K562 (cell line): ENCODE measurements at regions not wholly inside any gene's neighbourhood (a gene's known extent, or its start where the extent isn't known, plus 50 kb on each side); places are given as distances from the start of the nearest gene placed in this dataset.

ENCODE experiments used
- ATAC-seq: fragments of 200-7000 bp; cut with Tn5 transposase; 3 replicates; pipeline ENCODE4 v1.9.1; 2020; ENCODE audit warnings: moderate library complexity
- BruUV-seq: library from RNA; stranded (reverse); fragments of 400-500 nt; replicated peaks from 2 replicates; lab custom pipeline; 2021; lab: Mats Ljungman, UMichigan
- CTCF ChIA-PET: fragments of 300-600 bp; formaldehyde crosslinking; extraction: SDS; loops from one replicate; lab custom pipeline; 2021; ENCODE audit warnings: low intra/inter-chr PET ratio; lab: Yijun Ruan, JAX
- POLR2A ChIA-PET: fragments of 300-600, 350-650 bp; sonication (Branson Sonifier 250); formaldehyde crosslinking; extraction: SDS; loops from one replicate; lab custom pipeline; 2021; ENCODE audit warnings: antibody characterized with exemption, inconsistent platforms; lab: Yijun Ruan, JAX
- DNase-seq, 4 experiments: peaks; one replicate each; pipeline versions ENCODE4 v3.0.0 to v3.0.0-alpha.2; 2011 to 2018; ENCODE audit warnings: low spot score in 3 of 4, mixed read lengths in 3 of 4; ENCODE audit errors: extremely low read depth in 1 of 4
- FAIRE-seq: peaks from 2 replicates; lab custom pipeline; 2011; peaks lifted over from hg19 to GRCh38; lab: Jason Lieb, UNC
- H2AFZ ChIP-seq: 2 replicates; pipeline ENCODE4 v1.6.0; 2011; ENCODE audit warnings: low read depth, low read length, control low read depth, inconsistent platforms
- H3K27ac ChIP-seq: fragments of 200-600 bp; 3 replicates; pipeline ENCODE4 v1.8.0; 2011; ENCODE audit warnings: low read depth, mild to moderate bottlenecking, control low read depth, inconsistent platforms, low read length, moderate library complexity, mixed read lengths; ENCODE audit errors: extremely low read depth
- H3K27me3 ChIP-seq, 2 experiments: fragments of 300-600 bp in 1 of 2; 2 replicates in 1 of 2; 3 replicates in 1 of 2; pipeline versions ENCODE4 v1.6.0 to v1.8.0; 2011; ENCODE audit warnings: inconsistent platforms in 2 of 2, low read length in 2 of 2, mild to moderate bottlenecking in 1 of 2, mixed read lengths in 1 of 2, moderate library complexity in 1 of 2; ENCODE audit not compliant: control insufficient read depth in 2 of 2, insufficient read depth in 2 of 2
- H3K36me3 ChIP-seq: fragments of 300-600 bp; 3 replicates; pipeline ENCODE4 v1.8.0; 2011; ENCODE audit warnings: mild to moderate bottlenecking, low read length, inconsistent platforms; ENCODE audit not compliant: control insufficient read depth, insufficient read depth
- H3K4me1 ChIP-seq, 2 experiments: fragments of 200-600 bp in 1 of 2; replicated peaks in 1 of 2; 2 replicates in 1 of 2; 3 replicates in 1 of 2; pipeline versions ENCODE4 v1.5.1 to v1.8.0; 2011; ENCODE audit warnings: inconsistent platforms in 2 of 2, low read length in 2 of 2, mild to moderate bottlenecking in 1 of 2, mixed read lengths in 1 of 2, moderate library complexity in 1 of 2; ENCODE audit not compliant: control insufficient read depth in 2 of 2, insufficient read depth in 2 of 2
- H3K4me2 ChIP-seq: 2 replicates; pipeline ENCODE4 v1.6.1; 2011; ENCODE audit warnings: low read length, control low read depth, inconsistent platforms, mixed read lengths; ENCODE audit not compliant: insufficient read depth
- H3K4me3 ChIP-seq: fragments of 200-600 bp; sonication (generic), shearing (Covaris generic); 2 replicates; pipeline ENCODE4 v1.5.1; 2016; ENCODE audit warnings: control low read depth, inconsistent platforms
- H3K79me2 ChIP-seq: fragments of 200-600 bp; 3 replicates; pipeline ENCODE4 v1.8.0; 2011; ENCODE audit warnings: low read length, inconsistent platforms; ENCODE audit not compliant: control insufficient read depth, insufficient read depth
- H3K9ac ChIP-seq, 2 experiments: 2 replicates each; pipeline versions ENCODE4 v1.6.0 to v1.6.1; 2011; ENCODE audit warnings: low read depth in 2 of 2, low read length in 2 of 2, control low read depth in 1 of 2, inconsistent platforms in 1 of 2, mild to moderate bottlenecking in 1 of 2, mixed read lengths in 1 of 2; ENCODE audit not compliant: insufficient read depth in 1 of 2
- H3K9me1 ChIP-seq: one replicate; pipeline ENCODE4 v1.6.0; 2011; ENCODE audit warnings: inconsistent platforms, mild to moderate bottlenecking, low read length, moderate library complexity; ENCODE audit not compliant: control insufficient read depth, insufficient read depth
- H3K9me3 ChIP-seq: replicated peaks from 2 replicates; pipeline ENCODE4 v1.5.1; 2011; ENCODE audit warnings: low read depth, low read length, inconsistent platforms; ENCODE audit not compliant: control insufficient read depth, insufficient read depth
- H4K20me1 ChIP-seq: replicated peaks from 2 replicates; pipeline ENCODE4 v1.6.1; 2011; ENCODE audit warnings: low read length, inconsistent platforms, mixed read lengths; ENCODE audit not compliant: control insufficient read depth, insufficient read depth
- CBFA2T3 ChIP-seq: fragments of 450-650 bp; IDR thresholded peaks from 2 replicates; pipeline ENCODE4 v1.6.1; 2017
- EWSR1 ChIP-seq: fragments of 450-650 bp; IDR thresholded peaks from 2 replicates; pipeline ENCODE4 v1.6.1; 2018; ENCODE audit warnings: borderline replicate concordance, mild to moderate bottlenecking, low read depth, moderate library complexity; ENCODE audit not compliant: partially characterized antibody
- HNRNPH1 ChIP-seq: fragments of 200-400 bp; formaldehyde crosslinking; optimal IDR thresholded peaks from 2 replicates; pipeline ENCODE3; 2017; ENCODE audit warnings: low read depth, mild to moderate bottlenecking, low read length, moderate library complexity
- KDM4B ChIP-seq, 2 experiments: fragments of 450-650 bp in 1 of 2; sonication (generic) in 1 of 2; IDR thresholded peaks; 2 replicates each; pipeline ENCODE4 v1.6.1; 2016 to 2017; ENCODE audit warnings: borderline replicate concordance in 2 of 2, antibody characterized with exemption in 1 of 2, low read depth in 1 of 2, mild to moderate bottlenecking in 1 of 2
- MECOM ChIP-seq: fragments of 250-450 bp; sonication (Bioruptor Pico); IDR thresholded peaks from 2 replicates; pipeline ENCODE4 v1.8.0; 2022; ENCODE audit warnings: inconsistent platforms
- PYGO2 ChIP-seq: fragments of 450-650 bp; IDR thresholded peaks from 2 replicates; pipeline ENCODE4 v1.6.1; 2016; ENCODE audit warnings: mild to moderate bottlenecking, missing genetic modification characterization, moderate library complexity, missing compliant biosample characterization
- RNF2 ChIP-seq: sonication (generic); IDR thresholded peaks from 2 replicates; pipeline ENCODE4 v1.6.1; 2016
- ZKSCAN3 ChIP-seq: fragments of 250-450 bp; sonication (Bioruptor Pico); IDR thresholded peaks from 2 replicates; pipeline ENCODE4 v1.4.0; 2020
- ZNF695 ChIP-seq: fragments of 450-650 bp; formaldehyde crosslinking; IDR thresholded peaks from 2 replicates; pipeline ENCODE4 v1.4.0; 2020; ENCODE audit warnings: mild to moderate bottlenecking, moderate library complexity
- WGBS: fragments of 100-300 bp; shearing (Covaris generic); methylation state at CpG from one replicate; pipeline ENCODE4 v1.1.6; 2016; ENCODE audit warnings: low coverage, mixed read lengths; ENCODE audit not compliant: insufficient coverage; ENCODE audit errors: missing lambda C conversion rate; 5-methylcytosine and 5-hydroxymethylcytosine counted together
- in situ Hi-C: fragments of 300-500 bp; cut with MboI; formaldehyde crosslinking; loops from 4 replicates; pipeline ENCODE4 v1.15.0; 2018; ENCODE audit warnings: inconsistent platforms, mixed read lengths
- intact Hi-C: fragments of 100-400 bp; cut with micrococcal nuclease; formaldehyde crosslinking; loops from 2 replicates; pipeline ENCODE4 v1.14.2; 2022
- TF ChIP-seq, protein P1 (sequence below): fragments of 250-450 bp; sonication (Bioruptor Pico); IDR thresholded peaks from 2 replicates; pipeline ENCODE4 v1.4.0; 2020
- TF ChIP-seq, protein P2 (sequence below), 3 experiments: IDR thresholded peaks in 2 of 3; conservative IDR thresholded peaks in 1 of 3; 2 replicates each; pipeline ENCODE4 v1.5.1; 2011 to 2012; ENCODE audit warnings: low read length in 3 of 3, mild to moderate bottlenecking in 3 of 3, control low read depth in 2 of 3, improper control_type of control experiment in 1 of 3, inconsistent platforms in 1 of 3, low read depth in 1 of 3, mixed read lengths in 1 of 3, moderate library complexity in 1 of 3; ENCODE audit not compliant: insufficient read depth in 2 of 3
- TF ChIP-seq, protein P3 (sequence below): fragments of 450-650 bp; IDR thresholded peaks from 2 replicates; pipeline ENCODE4 v1.7.1; 2018; ENCODE audit warnings: mild to moderate bottlenecking, low read depth; ENCODE audit not compliant: partially characterized antibody

DNA sequence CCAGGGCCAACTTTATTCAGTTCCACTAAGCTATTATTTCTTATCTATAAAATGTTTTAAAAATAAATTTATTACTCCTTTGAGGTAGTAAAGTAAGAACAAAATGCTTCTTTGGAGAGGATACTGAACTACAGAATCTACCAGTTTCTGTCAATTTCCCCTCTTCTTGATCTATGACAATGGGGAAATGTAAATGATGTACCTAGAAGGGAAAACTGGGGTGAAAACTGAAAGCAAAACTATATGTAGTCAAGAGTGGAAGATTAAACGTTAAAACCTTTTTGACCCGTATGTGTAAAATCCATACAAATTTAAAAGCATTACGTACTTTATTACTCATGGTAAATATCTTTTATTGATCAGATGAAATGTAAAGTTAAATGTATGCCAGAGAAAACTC, 1287.8 kb upstream of the TMEFF2 start (continued):
- TF ChIP-seq EWSR1 (no peak), ZKSCAN3 (CRISPR knock-in tag) (no peak), ZNF695 (CRISPR knock-in tag) (no peak), CBFA2T3 (no peak), KDM4B (IDR thresholded peaks at IDR 0.05; ENCODE audit: borderline replicate concordance in 2 of 2, low read depth in 1 of 2) (no peak)
- TF ChIP-seq, protein P1, sequence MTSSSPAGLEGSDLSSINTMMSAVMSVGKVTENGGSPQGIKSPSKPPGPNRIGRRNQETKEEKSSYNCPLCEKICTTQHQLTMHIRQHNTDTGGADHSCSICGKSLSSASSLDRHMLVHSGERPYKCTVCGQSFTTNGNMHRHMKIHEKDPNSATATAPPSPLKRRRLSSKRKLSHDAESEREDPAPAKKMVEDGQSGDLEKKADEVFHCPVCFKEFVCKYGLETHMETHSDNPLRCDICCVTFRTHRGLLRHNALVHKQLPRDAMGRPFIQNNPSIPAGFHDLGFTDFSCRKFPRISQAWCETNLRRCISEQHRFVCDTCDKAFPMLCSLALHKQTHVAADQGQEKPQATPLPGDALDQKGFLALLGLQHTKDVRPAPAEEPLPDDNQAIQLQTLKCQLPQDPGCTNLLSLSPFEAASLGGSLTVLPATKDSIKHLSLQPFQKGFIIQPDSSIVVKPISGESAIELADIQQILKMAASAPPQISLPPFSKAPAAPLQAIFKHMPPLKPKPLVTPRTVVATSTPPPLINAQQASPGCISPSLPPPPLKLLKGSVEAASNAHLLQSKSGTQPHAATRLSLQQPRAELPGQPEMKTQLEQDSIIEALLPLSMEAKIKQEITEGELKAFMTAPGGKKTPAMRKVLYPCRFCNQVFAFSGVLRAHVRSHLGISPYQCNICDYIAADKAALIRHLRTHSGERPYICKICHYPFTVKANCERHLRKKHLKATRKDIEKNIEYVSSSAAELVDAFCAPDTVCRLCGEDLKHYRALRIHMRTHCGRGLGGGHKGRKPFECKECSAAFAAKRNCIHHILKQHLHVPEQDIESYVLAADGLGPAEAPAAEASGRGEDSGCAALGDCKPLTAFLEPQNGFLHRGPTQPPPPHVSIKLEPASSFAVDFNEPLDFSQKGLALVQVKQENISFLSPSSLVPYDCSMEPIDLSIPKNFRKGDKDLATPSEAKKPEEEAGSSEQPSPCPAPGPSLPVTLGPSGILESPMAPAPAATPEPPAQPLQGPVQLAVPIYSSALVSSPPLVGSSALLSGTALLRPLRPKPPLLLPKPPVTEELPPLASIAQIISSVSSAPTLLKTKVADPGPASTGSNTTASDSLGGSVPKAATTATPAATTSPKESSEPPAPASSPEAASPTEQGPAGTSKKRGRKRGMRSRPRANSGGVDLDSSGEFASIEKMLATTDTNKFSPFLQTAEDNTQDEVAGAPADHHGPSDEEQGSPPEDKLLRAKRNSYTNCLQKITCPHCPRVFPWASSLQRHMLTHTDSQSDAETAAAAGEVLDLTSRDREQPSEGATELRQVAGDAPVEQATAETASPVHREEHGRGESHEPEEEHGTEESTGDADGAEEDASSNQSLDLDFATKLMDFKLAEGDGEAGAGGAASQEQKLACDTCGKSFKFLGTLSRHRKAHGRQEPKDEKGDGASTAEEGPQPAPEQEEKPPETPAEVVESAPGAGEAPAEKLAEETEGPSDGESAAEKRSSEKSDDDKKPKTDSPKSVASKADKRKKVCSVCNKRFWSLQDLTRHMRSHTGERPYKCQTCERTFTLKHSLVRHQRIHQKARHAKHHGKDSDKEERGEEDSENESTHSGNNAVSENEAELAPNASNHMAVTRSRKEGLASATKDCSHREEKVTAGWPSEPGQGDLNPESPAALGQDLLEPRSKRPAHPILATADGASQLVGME = no peak

DNA sequence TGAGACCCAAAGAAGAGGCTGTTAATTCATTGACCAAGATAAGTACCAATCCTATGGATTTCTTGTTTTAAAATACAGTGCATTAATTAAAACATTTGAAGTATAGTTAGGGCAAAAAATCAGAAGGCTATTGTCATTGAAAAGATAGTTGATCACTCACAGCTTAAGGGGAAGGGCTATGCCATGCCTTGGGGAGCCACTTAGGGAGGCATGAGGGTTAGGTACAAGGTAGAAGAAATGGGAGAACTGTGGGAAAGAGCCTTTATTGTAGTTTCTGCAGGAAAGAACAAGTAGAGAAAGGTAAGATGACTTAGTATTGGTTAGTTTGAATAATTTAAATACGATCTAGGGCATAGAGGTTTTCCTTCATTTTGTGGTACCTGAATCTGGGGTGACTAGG, 1285.5 kb upstream of the TMEFF2 start:
- no TSS peak for BruUV-seq
- 0% methylated on average over 1 of the region's 1 CpG for WGBS
- H3K9me1 ChIP-seq = no peaks in the 10 kb centered on the region
- no peak overlapping the region for H3K9ac ChIP-seq
- intact Hi-C loops (no loop called here), in situ Hi-C loops (no loop called here)
- no peaks in the 10 kb centered on the region for H3K4me1 ChIP-seq
- no peaks in the 10 kb centered on the region for H3K36me3 ChIP-seq
- no peaks in the 10 kb centered on the region for H3K79me2 ChIP-seq
- no peak overlapping the region for H3K4me3 ChIP-seq
- no peaks in the 10 kb centered on the region for H3K9me3 ChIP-seq
- H3K27me3 ChIP-seq = no peaks in the 10 kb centered on the region
- FAIRE-seq = no peak
- no peak for DNase-seq
- H3K27ac ChIP-seq = no peak overlapping the region
- H3K4me2 ChIP-seq = no peak overlapping the region
- CTCF ChIA-PET = no interaction called here
- no peak for ATAC-seq
- POLR2A ChIA-PET = no interaction called here
- TF ChIP-seq PYGO2 (tag) (no peak), HNRNPH1 (no peak), RNF2 (no peak), MECOM (CRISPR knock-in tag) (no peak)
- TF ChIP-seq, protein P2, sequence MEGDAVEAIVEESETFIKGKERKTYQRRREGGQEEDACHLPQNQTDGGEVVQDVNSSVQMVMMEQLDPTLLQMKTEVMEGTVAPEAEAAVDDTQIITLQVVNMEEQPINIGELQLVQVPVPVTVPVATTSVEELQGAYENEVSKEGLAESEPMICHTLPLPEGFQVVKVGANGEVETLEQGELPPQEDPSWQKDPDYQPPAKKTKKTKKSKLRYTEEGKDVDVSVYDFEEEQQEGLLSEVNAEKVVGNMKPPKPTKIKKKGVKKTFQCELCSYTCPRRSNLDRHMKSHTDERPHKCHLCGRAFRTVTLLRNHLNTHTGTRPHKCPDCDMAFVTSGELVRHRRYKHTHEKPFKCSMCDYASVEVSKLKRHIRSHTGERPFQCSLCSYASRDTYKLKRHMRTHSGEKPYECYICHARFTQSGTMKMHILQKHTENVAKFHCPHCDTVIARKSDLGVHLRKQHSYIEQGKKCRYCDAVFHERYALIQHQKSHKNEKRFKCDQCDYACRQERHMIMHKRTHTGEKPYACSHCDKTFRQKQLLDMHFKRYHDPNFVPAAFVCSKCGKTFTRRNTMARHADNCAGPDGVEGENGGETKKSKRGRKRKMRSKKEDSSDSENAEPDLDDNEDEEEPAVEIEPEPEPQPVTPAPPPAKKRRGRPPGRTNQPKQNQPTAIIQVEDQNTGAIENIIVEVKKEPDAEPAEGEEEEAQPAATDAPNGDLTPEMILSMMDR (IDR thresholded peaks at IDR 0.05 in 2 of 3, conservative IDR thresholded peaks at IDR 0.05 in 1 of 3; ENCODE audit: insufficient read depth in 2 of 3, low read depth in 1 of 3, low read length in 3 of 3) = no peak
- TF ChIP-seq, protein P3, sequence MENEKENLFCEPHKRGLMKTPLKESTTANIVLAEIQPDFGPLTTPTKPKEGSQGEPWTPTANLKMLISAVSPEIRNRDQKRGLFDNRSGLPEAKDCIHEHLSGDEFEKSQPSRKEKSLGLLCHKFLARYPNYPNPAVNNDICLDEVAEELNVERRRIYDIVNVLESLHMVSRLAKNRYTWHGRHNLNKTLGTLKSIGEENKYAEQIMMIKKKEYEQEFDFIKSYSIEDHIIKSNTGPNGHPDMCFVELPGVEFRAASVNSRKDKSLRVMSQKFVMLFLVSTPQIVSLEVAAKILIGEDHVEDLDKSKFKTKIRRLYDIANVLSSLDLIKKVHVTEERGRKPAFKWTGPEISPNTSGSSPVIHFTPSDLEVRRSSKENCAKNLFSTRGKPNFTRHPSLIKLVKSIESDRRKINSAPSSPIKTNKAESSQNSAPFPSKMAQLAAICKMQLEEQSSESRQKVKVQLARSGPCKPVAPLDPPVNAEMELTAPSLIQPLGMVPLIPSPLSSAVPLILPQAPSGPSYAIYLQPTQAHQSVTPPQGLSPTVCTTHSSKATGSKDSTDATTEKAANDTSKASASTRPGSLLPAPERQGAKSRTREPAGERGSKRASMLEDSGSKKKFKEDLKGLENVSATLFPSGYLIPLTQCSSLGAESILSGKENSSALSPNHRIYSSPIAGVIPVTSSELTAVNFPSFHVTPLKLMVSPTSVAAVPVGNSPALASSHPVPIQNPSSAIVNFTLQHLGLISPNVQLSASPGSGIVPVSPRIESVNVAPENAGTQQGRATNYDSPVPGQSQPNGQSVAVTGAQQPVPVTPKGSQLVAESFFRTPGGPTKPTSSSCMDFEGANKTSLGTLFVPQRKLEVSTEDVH = no peak
- H2AFZ ChIP-seq = no peak overlapping the region
- H4K20me1 ChIP-seq = no peaks in the 10 kb centered on the region
